Uterus (tissue), 3 donors: ENCODE measurements at regions not wholly inside any gene's neighbourhood (a gene's known extent, or its start where the extent isn't known, plus 50 kb on each side); places are given as distances from the start of the nearest gene placed in this dataset.

Experiments used
- DNase-seq, 2 donors: peaks; one replicate each; pipeline ENCODE4 v3.0.0-alpha.2; 2019 to 2020
- H3K27ac ChIP-seq, 2 donors: fragments of 200-600 bp; sonication (generic); 1 replicate in 1 of 2; 2 replicates in 1 of 2; pipeline ENCODE4 v1.5.1; 2016 to 2018
- H3K27me3 ChIP-seq, 2 donors: fragments of 200-600 bp; sonication (generic); one replicate each; pipeline ENCODE4 v1.5.1; 2018 to 2019; ENCODE audit warnings: control low read depth in 1 of 2
- H3K36me3 ChIP-seq, 2 donors: fragments of 200-600 bp; sonication (generic); one replicate each; pipeline ENCODE4 v1.5.1; 2019; ENCODE audit warnings: control low read depth in 1 of 2
- H3K4me1 ChIP-seq, 2 donors: fragments of 200-600 bp; sonication (generic); one replicate each; pipeline ENCODE4 v1.5.1; 2018 to 2019; ENCODE audit warnings: control low read depth in 1 of 2
- H3K4me3 ChIP-seq, 2 donors: fragments of 200-600 bp; sonication (generic); 1 replicate in 1 of 2; 2 replicates in 1 of 2; pipeline ENCODE4 v1.5.1; 2018 to 2019; ENCODE audit warnings: mild to moderate bottlenecking in 1 of 2
- H3K9me3 ChIP-seq, 2 donors: fragments of 200-600 bp; sonication (generic); one replicate each; pipeline ENCODE4 v1.5.1; 2019; ENCODE audit warnings: control low read depth in 1 of 2
- POLR2A ChIP-seq, 2 donors: fragments of 450-650 bp; IDR thresholded peaks; one replicate each; pipeline ENCODE4 v1.6.1; 2016; ENCODE audit warnings: antibody characterized with exemption in 2 of 2, mild to moderate bottlenecking in 1 of 2, moderate library complexity in 1 of 2
- intact Hi-C: fragments of 100-400 bp; cut with DNase I; formaldehyde crosslinking; loops from one replicate; pipeline ENCODE4 v1.15.1; 2023; ENCODE audit warnings: low total_unique reads
- TF ChIP-seq, protein P1 (sequence below), 4 experiments: fragments of 200-600 bp in 2 of 4; fragments of 450-650 bp in 2 of 4; sonication (generic) in 2 of 4; IDR thresholded peaks; one replicate each; pipeline ENCODE4 v1.5.1; 2016 to 2019; ENCODE audit warnings: antibody characterized with exemption in 4 of 4, mild to moderate bottlenecking in 2 of 4, moderate library complexity in 1 of 4
- donor health status: DM: yes; HTN: yes; CAD: no.

DNA sequence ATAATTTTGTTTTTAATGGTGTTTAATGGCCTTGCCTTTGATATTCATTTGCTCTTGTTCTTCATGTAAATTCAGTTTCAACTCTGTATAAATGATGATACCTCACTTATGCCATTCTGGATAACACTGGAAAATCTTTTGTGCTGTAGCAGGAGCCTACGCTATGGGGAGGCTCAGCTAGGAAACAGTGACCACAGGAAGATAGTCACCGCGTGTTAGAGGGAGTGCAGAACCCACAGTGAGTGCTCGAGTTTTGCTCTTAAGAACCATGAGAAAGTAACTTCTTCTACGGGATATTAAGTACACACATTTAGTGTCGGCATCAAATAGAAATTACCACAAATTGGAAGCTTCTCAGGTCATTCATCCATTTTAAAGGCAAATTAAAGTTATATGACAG lies 143.9 kb downstream of the IRX2 start:
- H3K36me3 ChIP-seq, result no peaks in the 10 kb centered on the region
- H3K4me1 ChIP-seq, result no peaks in the 10 kb centered on the region
- H3K9me3 ChIP-seq, result no peaks in the 10 kb centered on the region
- intact Hi-C loops, result no loop called here
- no peak for TF ChIP-seq POLR2A (IDR thresholded peaks at IDR 0.05)
- TF ChIP-seq, protein P1, sequence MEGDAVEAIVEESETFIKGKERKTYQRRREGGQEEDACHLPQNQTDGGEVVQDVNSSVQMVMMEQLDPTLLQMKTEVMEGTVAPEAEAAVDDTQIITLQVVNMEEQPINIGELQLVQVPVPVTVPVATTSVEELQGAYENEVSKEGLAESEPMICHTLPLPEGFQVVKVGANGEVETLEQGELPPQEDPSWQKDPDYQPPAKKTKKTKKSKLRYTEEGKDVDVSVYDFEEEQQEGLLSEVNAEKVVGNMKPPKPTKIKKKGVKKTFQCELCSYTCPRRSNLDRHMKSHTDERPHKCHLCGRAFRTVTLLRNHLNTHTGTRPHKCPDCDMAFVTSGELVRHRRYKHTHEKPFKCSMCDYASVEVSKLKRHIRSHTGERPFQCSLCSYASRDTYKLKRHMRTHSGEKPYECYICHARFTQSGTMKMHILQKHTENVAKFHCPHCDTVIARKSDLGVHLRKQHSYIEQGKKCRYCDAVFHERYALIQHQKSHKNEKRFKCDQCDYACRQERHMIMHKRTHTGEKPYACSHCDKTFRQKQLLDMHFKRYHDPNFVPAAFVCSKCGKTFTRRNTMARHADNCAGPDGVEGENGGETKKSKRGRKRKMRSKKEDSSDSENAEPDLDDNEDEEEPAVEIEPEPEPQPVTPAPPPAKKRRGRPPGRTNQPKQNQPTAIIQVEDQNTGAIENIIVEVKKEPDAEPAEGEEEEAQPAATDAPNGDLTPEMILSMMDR (IDR thresholded peaks at IDR 0.05), result no peak
- DNase-seq, result no peak
- no peak overlapping the region for H3K4me3 ChIP-seq
- no peak overlapping the region for H3K27ac ChIP-seq
- H3K27me3 ChIP-seq, result no peaks in the 10 kb centered on the region

DNA sequence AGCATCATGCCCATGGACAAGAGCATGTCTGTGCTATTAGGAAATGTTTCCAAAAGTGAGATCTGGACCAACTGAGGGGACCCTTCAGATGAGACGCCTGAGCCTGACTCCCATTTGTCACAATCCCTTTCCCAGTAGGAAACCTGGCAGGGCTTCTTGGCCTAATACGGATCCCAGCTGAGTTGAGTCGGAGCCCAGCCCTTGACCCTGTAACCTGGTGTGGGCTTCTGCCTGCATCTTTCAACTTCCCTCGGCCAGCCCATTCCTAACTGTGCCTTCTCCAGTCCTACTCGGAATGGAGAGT lies 148.3 kb downstream of the IRX2 start:
- DNase-seq, result no peak
- Histone ChIP-seq H3K9me3 (no peaks in the 10 kb centered on the region), H3K27ac (no peak overlapping the region), H3K4me3 (no peak overlapping the region), H3K27me3 (no peaks in the 10 kb centered on the region), H3K4me1 (no peaks in the 10 kb centered on the region), H3K36me3 (no peaks in the 10 kb centered on the region)
- TF ChIP-seq, protein P1 (IDR thresholded peaks at IDR 0.05), result no peak
- TF ChIP-seq POLR2A (IDR thresholded peaks at IDR 0.05), result no peak
- intact Hi-C loops, result no loop called here

DNA sequence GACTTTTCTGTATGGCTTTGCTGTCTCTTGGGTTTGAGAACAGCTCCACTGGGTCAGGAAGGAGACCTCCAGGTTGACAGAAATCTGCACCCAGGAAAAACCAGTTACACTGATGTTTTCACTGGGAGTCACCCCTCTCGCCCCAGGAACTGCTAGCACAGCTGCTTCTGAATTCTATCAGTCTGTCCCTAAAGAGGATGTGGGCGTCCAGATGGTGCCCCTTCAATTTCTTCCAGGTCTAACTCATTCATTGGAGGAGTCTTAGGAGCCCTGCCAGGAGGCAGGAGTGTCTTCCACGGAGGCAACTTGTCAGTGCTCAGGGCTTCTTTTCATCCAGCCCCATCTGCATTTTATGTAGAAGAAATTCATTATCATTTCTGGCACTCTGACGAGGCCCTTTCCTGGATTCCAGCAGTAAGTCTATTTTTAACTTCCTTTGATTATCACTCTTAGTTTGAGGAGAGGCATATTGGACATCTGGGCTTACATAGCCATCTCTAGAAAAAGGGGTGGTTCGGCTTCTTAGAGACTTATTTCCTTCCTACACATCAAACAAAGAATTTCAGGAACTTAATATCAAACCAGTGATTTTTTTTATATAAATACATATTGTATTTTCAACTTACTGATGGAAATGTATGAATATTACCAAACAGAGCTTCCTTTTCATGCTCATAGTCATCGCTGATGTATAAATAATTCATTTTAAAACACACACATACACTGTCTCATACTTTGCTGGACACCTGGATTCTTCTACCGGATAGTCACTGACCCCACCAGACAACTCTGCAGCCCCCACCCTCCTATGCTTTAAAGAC lies 148.8 kb downstream of the IRX2 start:
- TF ChIP-seq, protein P1 (IDR thresholded peaks at IDR 0.05), result no peak
- no peak for TF ChIP-seq POLR2A (IDR thresholded peaks at IDR 0.05)

DNA sequence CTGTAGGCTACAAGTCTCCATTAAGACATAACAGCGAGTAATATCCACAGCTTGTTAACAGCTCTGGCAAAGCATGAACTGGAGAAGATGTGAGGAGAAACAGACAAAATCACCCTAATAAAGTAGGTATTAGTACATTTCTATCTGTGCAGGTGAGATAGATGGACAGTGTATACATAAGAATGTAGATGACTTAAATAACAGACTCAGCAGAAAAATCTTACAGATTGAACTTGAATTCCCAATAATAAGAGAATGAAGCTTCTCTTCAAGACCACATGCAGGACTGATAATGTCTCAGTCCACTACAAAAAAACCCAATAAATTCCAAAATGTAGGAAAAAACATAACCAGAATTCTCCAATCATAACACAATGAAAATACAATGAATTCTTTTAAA lies 153.0 kb downstream of the IRX2 start:
- H3K27me3 ChIP-seq, result no peaks in the 10 kb centered on the region
- no peaks in the 10 kb centered on the region for H3K36me3 ChIP-seq
- no peak for TF ChIP-seq POLR2A (IDR thresholded peaks at IDR 0.05)
- TF ChIP-seq, protein P1 (IDR thresholded peaks at IDR 0.05), result no peak
- DNase-seq, result no peak
- intact Hi-C loops, result no loop called here
- no peak overlapping the region for H3K4me3 ChIP-seq
- H3K4me1 ChIP-seq, result no peaks in the 10 kb centered on the region
- H3K9me3 ChIP-seq, result no peaks in the 10 kb centered on the region
- no peak overlapping the region for H3K27ac ChIP-seq

More for the DNA sequence above, 148.8 kb downstream of the IRX2 start:
- Histone ChIP-seq H3K9me3 (no peaks in the 10 kb centered on the region), H3K27ac (no peak overlapping the region), H3K4me1 (no peaks in the 10 kb centered on the region), H3K27me3 (no peaks in the 10 kb centered on the region), H3K36me3 (no peaks in the 10 kb centered on the region), H3K4me3 (no peak overlapping the region)
- no peak for DNase-seq
- intact Hi-C loops, result no loop called here

DNA sequence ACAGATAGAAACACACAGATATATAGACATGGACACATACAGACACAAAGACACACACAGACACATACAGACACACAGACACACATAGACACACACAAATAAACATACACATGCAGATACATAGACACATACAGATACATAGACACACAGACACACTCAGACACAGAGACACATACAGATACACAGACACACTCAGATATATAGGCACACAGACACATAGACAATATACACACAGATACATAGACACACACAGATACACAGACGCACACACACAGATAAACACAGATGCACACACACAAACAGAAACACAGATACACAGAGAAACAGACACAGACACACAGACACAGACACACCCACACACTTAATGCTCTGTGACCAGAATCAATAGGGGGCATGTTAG lies 156.8 kb downstream of the IRX2 start:
- Histone ChIP-seq H3K9me3 (no peaks in the 10 kb centered on the region), H3K27ac (no peak overlapping the region), H3K4me1 (no peaks in the 10 kb centered on the region), H3K36me3 (no peaks in the 10 kb centered on the region), H3K4me3 (no peak overlapping the region), H3K27me3 (no peaks in the 10 kb centered on the region)
- no peak for TF ChIP-seq POLR2A (IDR thresholded peaks at IDR 0.05)
- TF ChIP-seq, protein P1 (IDR thresholded peaks at IDR 0.05), result no peak
- no peak for DNase-seq
- intact Hi-C loops, result no loop called here
